ENCODE measurements at regions not wholly inside any gene's neighbourhood (a gene's known extent, or its start where the extent isn't known, plus 50 kb on each side); places are given as distances from the start of the nearest gene placed in this dataset.

DNA sequence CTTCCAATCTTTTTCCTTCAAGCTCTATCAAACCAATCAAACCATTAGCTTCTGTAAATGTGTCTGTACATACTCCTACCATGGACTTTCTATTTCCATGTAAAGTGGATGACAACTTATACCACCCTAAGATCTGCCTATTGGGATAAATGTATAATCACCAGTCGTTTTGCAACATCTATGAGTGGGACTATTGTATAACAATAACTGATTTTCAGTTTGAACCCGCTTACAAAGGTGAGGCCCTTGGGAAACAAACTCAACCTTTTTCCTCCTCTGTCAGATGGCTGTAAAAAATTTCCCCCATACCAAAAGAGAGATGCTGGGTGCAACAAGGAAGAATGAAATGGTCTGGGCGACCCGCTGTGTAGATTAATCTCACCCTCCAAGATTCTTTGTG is 399.1 kb upstream of the ADAMTS5 start:
- TF ChIP-seq, protein P1, sequence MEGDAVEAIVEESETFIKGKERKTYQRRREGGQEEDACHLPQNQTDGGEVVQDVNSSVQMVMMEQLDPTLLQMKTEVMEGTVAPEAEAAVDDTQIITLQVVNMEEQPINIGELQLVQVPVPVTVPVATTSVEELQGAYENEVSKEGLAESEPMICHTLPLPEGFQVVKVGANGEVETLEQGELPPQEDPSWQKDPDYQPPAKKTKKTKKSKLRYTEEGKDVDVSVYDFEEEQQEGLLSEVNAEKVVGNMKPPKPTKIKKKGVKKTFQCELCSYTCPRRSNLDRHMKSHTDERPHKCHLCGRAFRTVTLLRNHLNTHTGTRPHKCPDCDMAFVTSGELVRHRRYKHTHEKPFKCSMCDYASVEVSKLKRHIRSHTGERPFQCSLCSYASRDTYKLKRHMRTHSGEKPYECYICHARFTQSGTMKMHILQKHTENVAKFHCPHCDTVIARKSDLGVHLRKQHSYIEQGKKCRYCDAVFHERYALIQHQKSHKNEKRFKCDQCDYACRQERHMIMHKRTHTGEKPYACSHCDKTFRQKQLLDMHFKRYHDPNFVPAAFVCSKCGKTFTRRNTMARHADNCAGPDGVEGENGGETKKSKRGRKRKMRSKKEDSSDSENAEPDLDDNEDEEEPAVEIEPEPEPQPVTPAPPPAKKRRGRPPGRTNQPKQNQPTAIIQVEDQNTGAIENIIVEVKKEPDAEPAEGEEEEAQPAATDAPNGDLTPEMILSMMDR (IDR thresholded peaks at IDR 0.05; ENCODE audit: extremely low read depth in 1 of 2, insufficient read depth in 1 of 2, low read depth in 1 of 2, low read length in 2 of 2), result no peak
- TF ChIP-seq JUN (IDR thresholded peaks at IDR 0.05; ENCODE audit: borderline replicate concordance, insufficient read depth, insufficient read length, low read depth), result no peak
- no peak for TF ChIP-seq POLR2AphosphoS5 (IDR thresholded peaks at IDR 0.05; ENCODE audit: insufficient read depth, low read depth, low read length)
- no peak for TF ChIP-seq POLR2A (IDR thresholded peaks at IDR 0.05; ENCODE audit: low read depth, low read length)
- TF ChIP-seq, protein P2, sequence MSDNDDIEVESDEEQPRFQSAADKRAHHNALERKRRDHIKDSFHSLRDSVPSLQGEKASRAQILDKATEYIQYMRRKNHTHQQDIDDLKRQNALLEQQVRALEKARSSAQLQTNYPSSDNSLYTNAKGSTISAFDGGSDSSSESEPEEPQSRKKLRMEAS (IDR thresholded peaks at IDR 0.05; ENCODE audit: insufficient read depth, insufficient read length), result no peak
- no peak for TF ChIP-seq EZH2 (IDR thresholded peaks at IDR 0.05; ENCODE audit: borderline replicate concordance, low read depth, low read length, severe bottlenecking)
- no peak for TF ChIP-seq MYC (IDR thresholded peaks at IDR 0.05; ENCODE audit: low read depth, low read length)
- no peak for TF ChIP-seq FOS (IDR thresholded peaks at IDR 0.05; ENCODE audit: borderline replicate concordance, insufficient read depth, low read length)
- no peak for TF ChIP-seq GATA2 (IDR thresholded peaks at IDR 0.05; ENCODE audit: insufficient read depth, insufficient read length, low read depth, low read length)
